ENCODE measurements at regions not wholly inside any gene's neighbourhood (a gene's known extent, or its start where the extent isn't known, plus 50 kb on each side); places are given as distances from the start of the nearest gene placed in this dataset.
A peak's percentile ranks its signal among the peaks of the same experiment; 100 is the strongest.
"Not testable (repeated sequence)": the region's sequence is repeated elsewhere in the genome, so short reads cannot be mapped to it uniquely, and the experiment has no call there.

- no peak for DNase-seq
Measured at GRCh38 chr1:14141656-14142055, 441.7 kb downstream of the PRDM2 start.

DNA sequence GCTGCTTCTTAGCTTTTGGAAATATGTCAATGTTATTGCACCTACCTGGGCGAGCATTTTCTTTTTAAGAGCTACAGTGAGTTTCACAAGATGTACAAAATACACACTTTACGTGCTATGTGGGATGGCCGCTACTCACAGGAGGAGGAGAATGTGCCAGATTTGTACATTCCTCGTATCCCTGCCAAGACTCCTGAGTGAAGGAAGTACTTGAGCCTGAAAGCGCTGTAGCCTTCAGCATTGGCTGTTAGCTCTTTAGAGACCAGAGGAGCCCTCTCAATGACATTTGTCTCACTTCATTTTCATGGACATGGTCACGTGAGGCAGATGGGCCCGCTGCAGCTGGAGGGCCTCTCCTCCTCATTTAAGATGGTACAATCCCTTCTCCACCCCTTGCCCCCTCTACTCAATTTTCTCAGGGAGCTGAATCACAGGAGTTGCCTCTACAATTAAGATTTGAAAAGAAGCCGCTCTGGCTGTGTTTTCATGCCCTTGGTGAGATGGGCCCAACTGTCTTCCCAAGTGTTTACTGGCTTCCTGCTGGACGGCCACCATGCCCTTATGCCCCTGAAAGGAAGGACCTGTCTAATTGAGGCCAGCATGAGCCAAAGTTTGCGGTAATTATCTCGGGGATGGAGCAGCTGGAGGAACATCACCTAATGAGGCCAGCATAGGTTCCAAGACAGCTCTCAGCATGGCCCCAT, 442.6 kb downstream of the PRDM2 start:
- peak in 1 of 2 experiments; percentile 69 for DNase-seq

GRCh38 chr1:14143777-14144176, 443.8 kb downstream of the PRDM2 start:
- DNase-seq = no peak

GRCh38 chr1:14148526-14148925, 448.5 kb downstream of the PRDM2 start:
- no peak for DNase-seq

DNA sequence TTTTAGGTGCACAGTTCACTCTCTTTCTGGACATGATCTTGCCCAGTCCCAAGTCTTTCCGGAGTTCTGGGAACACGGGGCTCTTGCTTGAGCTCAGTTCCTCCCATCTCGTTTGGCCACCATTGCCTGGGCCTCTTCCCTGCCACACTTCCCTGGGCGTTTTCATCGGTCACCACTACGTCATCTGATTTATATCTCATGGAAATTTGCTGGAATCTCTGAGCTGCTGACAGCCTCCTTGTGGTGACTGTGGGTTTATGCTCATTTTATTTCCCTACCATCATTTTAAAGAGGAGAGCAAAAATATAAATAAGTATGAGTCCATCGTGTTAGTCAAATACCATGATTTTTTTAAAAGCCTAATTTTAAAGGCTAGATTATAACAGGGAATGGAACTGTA, 449.1 kb upstream of the KAZN start:
- DNase-seq = no peak

DNA sequence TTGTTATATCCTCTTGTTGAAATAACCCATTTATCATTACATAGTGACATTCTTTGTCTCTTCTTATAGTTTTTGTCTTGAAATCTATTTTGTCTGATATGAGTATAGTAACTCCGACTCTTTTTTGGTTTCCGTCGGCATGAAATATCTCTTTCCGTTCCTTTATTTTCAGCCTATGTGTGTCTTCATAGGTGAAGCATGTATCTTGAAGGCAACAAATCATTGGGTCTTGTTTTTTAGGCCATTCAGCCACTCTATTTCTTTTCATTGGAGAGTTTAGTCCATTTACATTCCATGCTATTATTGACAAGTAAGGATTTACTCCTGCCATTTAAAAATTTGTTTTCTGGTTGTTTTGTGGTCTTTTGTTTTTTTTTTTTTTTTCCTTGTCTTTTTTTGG, 441.9 kb upstream of the KAZN start:
- DNase-seq = no peak

- no peak for DNase-seq
Measured at GRCh38 chr1:14160781-14161180, 437.7 kb upstream of the KAZN start.

- no peak for DNase-seq
Measured at GRCh38 chr1:14163246-14163645, 435.2 kb upstream of the KAZN start.

DNA sequence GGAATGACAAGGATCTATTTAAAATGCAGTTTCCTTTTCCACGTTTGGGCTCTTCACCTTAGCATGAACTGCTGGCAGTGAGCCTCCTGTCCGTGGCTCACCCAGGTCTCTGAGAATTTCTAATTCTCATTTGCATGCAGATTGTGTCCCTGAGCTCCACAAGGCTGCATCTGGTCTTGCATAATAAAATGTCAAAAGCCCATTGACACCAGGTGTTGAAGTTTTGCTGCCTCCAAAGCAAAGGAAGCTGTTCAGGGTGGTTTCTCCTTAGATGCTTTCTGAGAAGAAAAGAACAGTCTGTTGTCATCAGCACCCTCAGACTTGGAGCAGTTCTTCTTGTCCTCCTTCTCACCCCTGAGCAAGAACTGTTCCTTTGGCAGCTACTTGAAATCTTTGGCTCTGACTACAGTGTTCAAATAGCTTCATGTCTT, 433.1 kb upstream of the KAZN start:
- no peak for DNase-seq

- no peak for DNase-seq
Measured at GRCh38 chr1:14167884-14168283, 430.6 kb upstream of the KAZN start.

- no peak for DNase-seq
Measured at GRCh38 chr1:14168326-14169063, 430.0 kb upstream of the KAZN start.

DNA sequence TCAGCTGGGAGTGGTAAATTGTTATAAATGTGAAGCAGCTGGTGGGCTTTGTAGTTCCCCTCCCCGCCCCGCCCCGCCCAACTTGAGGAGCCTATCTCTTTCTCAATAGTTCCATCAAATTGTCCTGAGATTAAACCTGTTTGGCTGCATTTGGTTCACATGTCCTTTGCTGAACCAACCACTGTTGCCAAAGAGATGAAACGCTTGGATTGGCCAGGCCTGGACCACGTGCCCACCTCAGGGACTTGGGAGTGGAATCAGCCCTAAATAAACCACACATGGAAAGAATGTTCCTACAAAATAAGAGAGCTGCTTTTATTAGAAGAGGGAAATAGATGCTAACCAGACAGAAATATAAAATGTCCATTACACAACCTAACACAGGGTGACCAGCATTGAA, 424.9 kb upstream of the KAZN start:
- DNase-seq = no peak

GRCh38 chr1:14177866-14178265, 420.6 kb upstream of the KAZN start:
- not testable (repeated sequence) for DNase-seq

- peak in 1 of 2 experiments; percentile 12 for DNase-seq
Measured at GRCh38 chr1:14180738-14181137, 417.7 kb upstream of the KAZN start.

GRCh38 chr1:14181191-14181795, 417.2 kb upstream of the KAZN start:
- DNase-seq = no peak

DNA sequence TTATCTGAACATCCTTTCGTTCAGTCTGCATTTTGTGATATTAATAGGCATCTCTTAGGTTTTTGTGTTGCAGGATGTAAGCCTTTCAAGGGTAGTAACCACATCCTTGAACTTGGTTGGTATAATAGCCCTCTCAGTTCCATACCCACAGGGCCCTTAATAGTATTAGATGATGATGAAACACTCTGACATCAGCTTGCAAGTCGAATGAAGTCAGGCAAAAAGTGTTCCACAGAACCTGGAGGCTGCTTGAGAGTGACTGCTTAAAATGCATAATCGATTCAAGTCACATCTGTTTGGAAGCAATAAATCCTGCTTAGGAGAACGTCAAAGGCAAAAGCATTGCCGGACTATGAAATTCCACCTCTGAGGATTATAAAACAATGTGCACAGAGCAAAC, 415.6 kb upstream of the KAZN start:
- DNase-seq = no peak

DNA sequence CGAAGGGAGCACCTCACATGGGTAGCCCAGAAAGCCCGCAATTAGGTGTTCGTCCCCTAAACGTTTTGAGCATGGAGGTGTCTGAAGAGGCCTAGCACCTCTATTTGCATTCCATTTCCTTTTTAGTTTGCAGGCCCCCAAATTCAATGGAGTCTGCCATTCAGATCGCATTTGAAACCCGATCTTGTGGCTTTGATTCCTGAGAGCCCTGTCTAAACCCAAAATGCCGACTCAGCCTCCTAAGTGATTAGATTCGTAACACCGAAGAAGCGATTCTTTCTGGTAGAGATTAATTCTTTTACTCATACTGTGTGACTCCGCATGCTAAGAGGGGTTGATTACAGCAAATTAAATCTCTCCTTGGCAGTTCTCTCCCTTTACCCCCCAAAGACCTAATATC, 415.2 kb upstream of the KAZN start:
- DNase-seq = no peak

DNA sequence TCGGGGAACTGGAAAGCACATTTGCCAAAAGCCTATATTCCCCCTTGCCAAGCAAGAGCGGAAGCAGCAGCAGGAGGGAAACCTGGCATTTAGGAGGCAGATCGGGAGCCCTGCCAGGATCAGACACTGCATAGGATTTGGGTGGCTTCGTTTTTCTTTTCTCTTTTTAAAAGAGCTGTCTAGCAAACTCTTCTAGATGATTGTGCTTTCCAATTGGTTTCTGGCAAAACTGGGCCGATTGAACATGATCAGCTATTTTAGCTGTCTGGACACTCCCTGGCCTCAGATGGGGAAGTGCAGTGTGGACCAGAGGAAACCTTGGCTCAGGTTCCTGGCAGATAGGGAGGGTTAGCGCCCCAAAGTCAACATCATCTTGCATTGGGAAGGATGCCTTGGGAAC, 414.0 kb upstream of the KAZN start:
- DNase-seq = peak in 1 of 2 experiments; percentile 57

DNA sequence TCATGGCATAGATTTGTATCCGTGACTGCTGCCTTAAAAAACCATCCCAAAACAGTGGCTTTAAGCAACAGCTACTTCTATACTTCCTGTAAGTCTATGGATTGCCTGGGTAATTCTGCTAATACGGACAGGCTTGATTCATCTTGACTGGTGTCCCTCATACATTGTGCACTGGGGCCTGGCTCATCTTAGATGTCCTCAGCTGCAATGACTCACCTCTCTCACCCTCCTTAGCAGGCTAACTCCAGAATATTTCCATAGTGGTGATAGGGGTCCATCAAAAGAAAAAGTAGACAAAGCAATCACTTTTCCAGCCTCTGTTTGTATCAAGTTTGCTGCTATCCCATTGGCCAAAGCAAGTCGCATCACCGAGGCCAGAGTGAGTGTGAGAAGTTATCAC, 409.1 kb upstream of the KAZN start:
- DNase-seq = no peak

DNA sequence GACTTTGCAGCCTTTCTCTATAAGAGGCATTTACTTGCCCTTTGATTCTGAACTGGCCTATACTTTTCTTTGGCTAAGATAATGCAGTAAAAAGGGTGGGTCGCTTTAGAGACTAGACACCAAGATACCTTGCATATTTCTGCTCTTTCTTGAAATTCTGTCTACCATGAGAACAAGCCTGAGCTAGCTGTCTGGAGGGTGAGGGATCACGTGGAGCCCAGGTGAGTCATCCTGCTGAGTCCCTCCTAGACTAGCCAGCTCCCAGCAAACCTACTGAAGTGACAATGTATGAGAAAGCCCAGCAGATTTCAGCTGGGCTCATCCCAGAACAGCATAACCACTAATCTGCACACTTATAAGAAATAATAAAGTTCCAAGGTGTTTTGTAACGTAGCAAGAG, 408.0 kb upstream of the KAZN start:
- DNase-seq = no peak

DNA sequence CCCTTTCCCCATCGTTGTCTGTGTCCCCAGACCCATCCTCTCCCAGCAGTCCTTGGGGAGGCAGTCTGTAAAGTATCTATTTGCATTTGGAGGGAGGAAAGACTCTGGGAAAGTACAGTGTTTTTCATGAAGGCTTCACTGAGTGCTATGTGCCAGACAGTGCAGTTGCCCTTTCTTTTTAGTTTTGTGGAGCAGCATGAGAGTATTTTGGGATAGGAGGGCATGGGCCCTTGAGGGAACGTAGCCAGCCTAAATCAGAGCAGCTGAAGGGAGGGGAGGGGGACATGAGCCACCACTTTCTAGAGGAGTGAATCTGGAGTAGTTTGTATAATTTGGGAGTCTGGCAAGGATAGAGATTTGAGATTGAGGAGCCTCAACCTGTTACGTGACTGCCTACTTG, 404.0 kb upstream of the KAZN start:
- DNase-seq = no peak

GRCh38 chr1:14205066-14205465, 393.4 kb upstream of the KAZN start:
- DNase-seq = no peak

DNA sequence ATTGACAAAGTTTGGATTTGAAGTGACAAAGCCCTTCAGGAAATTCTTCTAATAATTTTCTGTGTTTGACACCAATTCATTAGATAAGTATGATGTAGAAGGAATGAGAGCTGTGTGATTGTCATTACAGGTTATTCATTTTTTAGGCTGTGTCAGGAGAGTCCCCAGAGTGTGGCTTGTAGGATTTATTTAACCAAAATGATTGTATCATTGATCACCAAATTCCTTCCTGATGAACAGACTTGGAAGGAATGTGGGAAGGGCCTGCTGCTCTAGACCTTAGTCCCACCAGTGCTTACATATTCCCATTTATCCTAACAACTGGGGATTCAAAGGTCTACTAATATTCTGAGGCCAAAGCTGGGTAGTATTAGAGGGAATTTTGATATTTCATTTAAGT, 383.3 kb upstream of the KAZN start:
- DNase-seq = no peak

GRCh38 chr1:14217384-14217783, 381.1 kb upstream of the KAZN start:
- DNase-seq = no peak

All from NCI-H446 (cell line).